Mesenchymal stem cell (in vitro differentiated cells and primary cell): ENCODE measurements at regions not wholly inside any gene's neighbourhood (a gene's known extent, or its start where the extent isn't known, plus 50 kb on each side); places are given as distances from the start of the nearest gene placed in this dataset.
"Not testable (repeated sequence)": the region's sequence is repeated elsewhere in the genome, so short reads cannot be mapped to it uniquely, and the experiment has no call there.

ENCODE experiments used
- DNase-seq: peaks from one replicate; pipeline ENCODE4 v3.0.0-alpha.2; 2013
- H2AFZ ChIP-seq: one replicate; pipeline ENCODE4 v1.6.1; 2013; ENCODE audit warnings: low read depth, mild to moderate bottlenecking, control low read depth, inconsistent platforms, low read length, moderate library complexity
- H2AK5ac ChIP-seq: 2 replicates; pipeline ENCODE4 v1.6.1; 2013; ENCODE audit warnings: low read length, moderate library complexity, mild to moderate bottlenecking, inconsistent platforms; ENCODE audit not compliant: severe bottlenecking
- H2BK120ac ChIP-seq: one replicate; pipeline ENCODE4 v1.6.1; 2013; ENCODE audit warnings: low read depth, mild to moderate bottlenecking, inconsistent platforms, low read length, moderate library complexity
- H2BK12ac ChIP-seq, 2 experiments: one replicate each; pipeline ENCODE4 v1.6.1; 2013; ENCODE audit warnings: inconsistent platforms in 2 of 2, low read length in 2 of 2, mild to moderate bottlenecking in 2 of 2, moderate library complexity in 2 of 2, control low read depth in 1 of 2
- H2BK15ac ChIP-seq: one replicate; pipeline ENCODE4 v1.6.1; 2013; ENCODE audit warnings: mild to moderate bottlenecking, low read depth, inconsistent platforms; ENCODE audit not compliant: poor library complexity, severe bottlenecking
- H2BK5ac ChIP-seq: 2 replicates; pipeline ENCODE4 v1.6.1; 2013; ENCODE audit warnings: low read depth, mild to moderate bottlenecking, low read length, control low read depth, inconsistent platforms; ENCODE audit not compliant: poor library complexity, severe bottlenecking
- H3K14ac ChIP-seq, 2 experiments: one replicate each; pipeline ENCODE4 v1.6.1; 2013; ENCODE audit warnings: inconsistent platforms in 2 of 2, low read length in 2 of 2, control low read depth in 1 of 2, mild to moderate bottlenecking in 1 of 2, moderate library complexity in 1 of 2
- H3K18ac ChIP-seq, 2 experiments: one replicate each; pipeline ENCODE4 v1.6.1; 2013; ENCODE audit warnings: inconsistent platforms in 2 of 2, low read length in 2 of 2, control low read depth in 1 of 2, low read depth in 1 of 2, mild to moderate bottlenecking in 1 of 2
- H3K23ac ChIP-seq, 2 experiments: one replicate each; pipeline ENCODE4 v1.6.1; 2013; ENCODE audit warnings: inconsistent platforms in 2 of 2, low read length in 2 of 2, mild to moderate bottlenecking in 2 of 2, moderate library complexity in 2 of 2, control low read depth in 1 of 2
- H3K27ac ChIP-seq: 2 replicates; pipeline ENCODE4 v1.5.1; 2013; ENCODE audit warnings: mild to moderate bottlenecking, moderate library complexity, low read length, control low read depth, inconsistent platforms; ENCODE audit not compliant: poor library complexity, severe bottlenecking
- H3K27me3 ChIP-seq, 2 experiments: 2 replicates each; pipeline versions ENCODE4 v1.6.1 to v1.7.0; 2013; ENCODE audit warnings: low read length in 2 of 2, mild to moderate bottlenecking in 2 of 2, moderate library complexity in 2 of 2, control low read depth in 1 of 2, inconsistent platforms in 1 of 2; ENCODE audit not compliant: control insufficient read depth in 1 of 2, insufficient read depth in 1 of 2
- H3K36me3 ChIP-seq, 2 experiments: 2 replicates each; pipeline versions ENCODE4 v1.6.1 to v1.7.0; 2013; ENCODE audit warnings: low read length in 2 of 2, control low read depth in 1 of 2, inconsistent platforms in 1 of 2, low read depth in 1 of 2, mild to moderate bottlenecking in 1 of 2; ENCODE audit not compliant: insufficient read depth in 2 of 2, control insufficient read depth in 1 of 2
- H3K4ac ChIP-seq, 2 experiments: one replicate each; pipeline ENCODE4 v1.6.1; 2013; ENCODE audit warnings: inconsistent platforms in 2 of 2, low read length in 2 of 2, mild to moderate bottlenecking in 2 of 2, moderate library complexity in 2 of 2, control low read depth in 1 of 2, low read depth in 1 of 2
- H3K4me1 ChIP-seq: 2 replicates; pipeline ENCODE4 v1.6.1; 2013; ENCODE audit warnings: low read depth, low read length, control low read depth; ENCODE audit not compliant: control insufficient read depth, insufficient read depth
- H3K4me2 ChIP-seq: 2 replicates; pipeline ENCODE4 v1.6.1; 2013; ENCODE audit warnings: low read length, mild to moderate bottlenecking, inconsistent platforms; ENCODE audit not compliant: poor library complexity, severe bottlenecking
- H3K4me3 ChIP-seq, 2 experiments: 2 replicates each; pipeline versions ENCODE4 v1.5.1 to v1.7.0; 2013; ENCODE audit warnings: low read length in 2 of 2, mild to moderate bottlenecking in 2 of 2, control low read depth in 1 of 2, low read depth in 1 of 2; ENCODE audit not compliant: insufficient read depth in 1 of 2
- H3K79me1 ChIP-seq: replicated peaks from 2 replicates; pipeline ENCODE4 v1.6.1; 2013; ENCODE audit warnings: mild to moderate bottlenecking, control low read depth, low read length, inconsistent platforms; ENCODE audit not compliant: poor library complexity, severe bottlenecking
- H3K9ac ChIP-seq: 2 replicates; pipeline ENCODE4 v1.7.0; 2013; ENCODE audit warnings: mild to moderate bottlenecking, low read length, moderate library complexity
- H3K9me3 ChIP-seq: 2 replicates; pipeline ENCODE4 v1.7.0; 2013; ENCODE audit warnings: mild to moderate bottlenecking, low read length; ENCODE audit not compliant: control insufficient read depth
- H4K8ac ChIP-seq: one replicate; pipeline ENCODE4 v1.6.1; 2013; ENCODE audit warnings: inconsistent platforms, mild to moderate bottlenecking, low read length, moderate library complexity
- H4K91ac ChIP-seq: one replicate; pipeline ENCODE4 v1.6.1; 2013; ENCODE audit warnings: mild to moderate bottlenecking, low read length, inconsistent platforms
- WGBS: methylation state at CpG from one replicate; pipeline ENCODE4 v1.1.7; 2013; ENCODE audit warnings: mixed read lengths; 5-methylcytosine and 5-hydroxymethylcytosine counted together

GRCh38 chr2:88885679-88886416 lies 194.4 kb downstream of the RPIA start:
- Histone ChIP-seq H3K4me2 (no peak overlapping the region), H3K18ac (no peak overlapping the region), H2BK12ac (no peak overlapping the region), H3K27me3 (peaks cover 4 to 9% of the 10 kb centered on the region in 2 experiments), H3K9me3 (no peaks in the 10 kb centered on the region), H3K4ac (no peak overlapping the region), H3K36me3 (no peaks in the 10 kb centered on the region), H2AK5ac (no peak overlapping the region), H3K14ac (no peak overlapping the region), H4K8ac (no peak overlapping the region), H2BK15ac (no peak overlapping the region), H3K27ac (no peak overlapping the region), H2BK120ac (no peak overlapping the region), H3K4me1 (no peaks in the 10 kb centered on the region), H4K91ac (no peak overlapping the region), H2BK5ac (no peak overlapping the region), H3K23ac (no peak overlapping the region), H3K4me3 (no peak overlapping the region), H3K9ac (no peak overlapping the region), H3K79me1 (no peaks in the 10 kb centered on the region), H2AFZ (no peak overlapping the region)
- 79% methylated on average over 10 of the region's 11 CpGs for WGBS
- no peak for DNase-seq

DNA sequence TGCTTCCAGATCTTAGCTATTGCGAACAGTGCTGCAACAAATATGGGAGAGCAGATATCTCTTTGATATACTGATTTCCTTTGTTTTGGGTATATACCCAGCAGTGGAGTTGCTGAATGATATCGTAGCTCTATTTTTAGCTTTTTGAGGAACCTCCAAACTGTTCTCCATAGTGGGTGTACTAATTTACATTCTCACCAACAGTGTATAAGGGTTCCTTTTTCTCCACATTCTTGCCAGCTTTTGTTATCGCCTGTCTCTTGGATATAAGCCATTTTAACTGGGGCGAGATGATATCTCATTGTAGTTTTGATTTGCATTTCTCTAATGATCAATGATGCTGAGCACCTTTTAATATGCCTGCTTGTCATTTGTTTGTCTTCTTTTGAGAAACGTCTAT lies 196.0 kb downstream of the RPIA start:
- H3K79me1 ChIP-seq, H2BK120ac ChIP-seq, H2BK12ac ChIP-seq, H3K9ac ChIP-seq, H3K27ac ChIP-seq, H3K14ac ChIP-seq, H3K23ac ChIP-seq, H3K4me3 ChIP-seq, H4K91ac ChIP-seq, H4K8ac ChIP-seq, H2AK5ac ChIP-seq, H3K27me3 ChIP-seq, H2BK15ac ChIP-seq, H2BK5ac ChIP-seq, H3K4me2 ChIP-seq, H3K4me1 ChIP-seq, H2AFZ ChIP-seq, H3K36me3 ChIP-seq, H3K9me3 ChIP-seq, H3K18ac ChIP-seq, H3K4ac ChIP-seq, DNase-seq: not testable (repeated sequence)
- WGBS, result 87% methylated on average over 3 of the region's 5 CpGs

DNA sequence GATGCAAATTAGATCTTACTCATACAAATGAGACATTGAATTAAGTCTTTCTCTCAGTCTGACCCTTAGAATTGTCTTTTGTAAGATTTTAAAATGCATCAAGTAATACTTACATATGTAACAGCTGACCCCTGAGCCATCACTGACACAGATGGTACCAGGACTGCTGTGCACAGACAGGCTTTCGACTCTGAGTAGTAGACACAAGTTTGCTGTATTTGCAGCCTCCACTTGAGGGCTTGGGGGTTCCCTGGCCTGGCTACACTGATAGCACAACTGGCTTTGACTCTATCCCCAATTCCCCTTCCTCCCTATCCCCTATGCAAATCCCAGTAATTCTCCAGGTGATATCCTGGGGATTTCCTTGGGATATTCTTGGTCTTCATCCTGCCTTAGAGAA lies 200.7 kb downstream of the RPIA start:
- DNase-seq, result no peak
- H3K4me1 ChIP-seq, result no peaks in the 10 kb centered on the region
- no peak overlapping the region for H3K18ac ChIP-seq
- H2BK120ac ChIP-seq, result no peak overlapping the region
- no peak overlapping the region for H2AK5ac ChIP-seq
- no peak overlapping the region for H2BK5ac ChIP-seq
- H3K4ac ChIP-seq, result no peak overlapping the region
- H3K9ac ChIP-seq, result no peak overlapping the region
- no peak overlapping the region for H2BK12ac ChIP-seq
- H4K8ac ChIP-seq, result no peak overlapping the region
- H3K9me3 ChIP-seq, result no peaks in the 10 kb centered on the region
- no peaks in the 10 kb centered on the region for H3K79me1 ChIP-seq
- no peak overlapping the region for H4K91ac ChIP-seq
- no peak overlapping the region for H2BK15ac ChIP-seq
- H3K27ac ChIP-seq, result no peak overlapping the region
- no peaks in the 10 kb centered on the region for H3K36me3 ChIP-seq
- peaks cover 0 to 7% of the 10 kb centered on the region in 2 experiments for H3K27me3 ChIP-seq
- no peak overlapping the region for H3K4me2 ChIP-seq
- no peak overlapping the region for H3K4me3 ChIP-seq
- no peak overlapping the region for H3K14ac ChIP-seq
- no peak overlapping the region for H2AFZ ChIP-seq
- 63% methylated on average over 1 of the region's 1 CpG for WGBS
- H3K23ac ChIP-seq, result no peak overlapping the region

DNA sequence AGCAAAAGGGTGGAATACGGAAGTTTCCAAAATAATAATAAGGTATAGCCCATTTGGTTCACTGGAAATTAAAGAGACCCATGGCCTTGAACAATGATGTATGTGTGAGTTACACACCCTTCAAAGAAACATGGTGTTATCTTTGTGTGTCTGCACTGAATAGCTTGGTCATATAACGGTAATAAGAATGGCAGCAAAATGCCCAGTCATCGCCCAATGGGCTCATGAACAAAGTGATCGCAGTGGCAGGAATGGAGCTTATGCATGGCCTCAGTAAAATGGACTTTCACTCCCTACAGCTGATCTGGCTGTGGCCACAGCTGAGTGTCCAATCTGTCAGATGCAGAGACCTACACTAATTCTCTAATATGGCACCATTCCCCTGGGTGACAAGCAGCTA lies 201.3 kb downstream of the RPIA start:
- Histone ChIP-seq H3K4ac (no peak overlapping the region), H2BK12ac (no peak overlapping the region), H4K8ac (no peak overlapping the region), H2BK5ac (no peak overlapping the region), H3K27ac (no peak overlapping the region), H2BK15ac (no peak overlapping the region), H3K18ac (no peak overlapping the region), H3K14ac (no peak overlapping the region), H3K9me3 (no peaks in the 10 kb centered on the region), H3K4me2 (no peak overlapping the region), H3K79me1 (no peaks in the 10 kb centered on the region), H3K4me3 (no peak overlapping the region), H3K36me3 (no peaks in the 10 kb centered on the region), H2AFZ (no peak overlapping the region), H3K4me1 (no peaks in the 10 kb centered on the region), H2AK5ac (no peak overlapping the region), H3K23ac (no peak overlapping the region), H3K9ac (no peak overlapping the region), H4K91ac (no peak overlapping the region), H3K27me3 (peaks cover 0 to 12% of the 10 kb centered on the region in 2 experiments), H2BK120ac (no peak overlapping the region)
- WGBS, result 89% methylated on average over 4 of the region's 4 CpGs
- no peak for DNase-seq
